Neuron (in vitro differentiated cells): ENCODE measurements at regions not wholly inside any gene's neighbourhood (a gene's known extent, or its start where the extent isn't known, plus 50 kb on each side); places are given as distances from the start of the nearest gene placed in this dataset.

Source experiments
- H2AFZ ChIP-seq: one replicate; pipeline ENCODE4 v1.6.1; 2013; ENCODE audit warnings: low read depth, mild to moderate bottlenecking, inconsistent platforms, low read length, moderate library complexity
- H3K27me3 ChIP-seq: one replicate; pipeline ENCODE4 v1.6.1; 2013; ENCODE audit warnings: low read length; ENCODE audit not compliant: insufficient read depth
- H3K36me3 ChIP-seq: one replicate; pipeline ENCODE4 v1.6.1; 2013; ENCODE audit warnings: low read length; ENCODE audit not compliant: insufficient read depth
- H3K4me1 ChIP-seq: one replicate; pipeline ENCODE4 v1.6.1; 2013; ENCODE audit warnings: low read length; ENCODE audit not compliant: insufficient read depth
- H3K4me3 ChIP-seq: 2 replicates; pipeline ENCODE4 v1.5.1; 2013; ENCODE audit warnings: mild to moderate bottlenecking, low read length, moderate library complexity
- H3K9me3 ChIP-seq: one replicate; pipeline ENCODE4 v1.6.1; 2013; ENCODE audit warnings: low read length

GRCh38 chr12:65643595-65644386 lies 180.5 kb upstream of the HMGA2 start:
- no peaks in the 10 kb centered on the region for H3K36me3 ChIP-seq
- H3K9me3 ChIP-seq = no peaks in the 10 kb centered on the region
- no peaks in the 10 kb centered on the region for H3K4me1 ChIP-seq
- no peak overlapping the region for H3K4me3 ChIP-seq
- no peak overlapping the region for H2AFZ ChIP-seq
- no peaks in the 10 kb centered on the region for H3K27me3 ChIP-seq

- no peaks in the 10 kb centered on the region for H3K36me3 ChIP-seq
- no peak overlapping the region for H2AFZ ChIP-seq
- H3K4me1 ChIP-seq = no peaks in the 10 kb centered on the region
- no peaks in the 10 kb centered on the region for H3K9me3 ChIP-seq
- no peaks in the 10 kb centered on the region for H3K27me3 ChIP-seq
- H3K4me3 ChIP-seq = no peak overlapping the region
Observed at GRCh38 chr12:65646127-65646643, 178.1 kb upstream of the HMGA2 start.

- Histone ChIP-seq H3K4me1 (no peaks in the 10 kb centered on the region), H2AFZ (no peak overlapping the region), H3K9me3 (no peaks in the 10 kb centered on the region), H3K4me3 (no peak overlapping the region), H3K36me3 (no peaks in the 10 kb centered on the region), H3K27me3 (no peaks in the 10 kb centered on the region)
Observed at GRCh38 chr12:65647074-65647473, 177.2 kb upstream of the HMGA2 start.

GRCh38 chr12:65648461-65648860 lies 175.8 kb upstream of the HMGA2 start:
- Histone ChIP-seq H3K4me1 (no peaks in the 10 kb centered on the region), H2AFZ (no peak overlapping the region)

GRCh38 chr12:65649126-65649525 lies 175.2 kb upstream of the HMGA2 start:
- Histone ChIP-seq H3K36me3 (no peaks in the 10 kb centered on the region), H2AFZ (no peak overlapping the region), H3K27me3 (no peaks in the 10 kb centered on the region), H3K4me3 (no peak overlapping the region), H3K4me1 (no peaks in the 10 kb centered on the region), H3K9me3 (no peaks in the 10 kb centered on the region)

More at GRCh38 chr12:65648461-65648860, 175.8 kb upstream of the HMGA2 start:
- Histone ChIP-seq H3K27me3 (no peaks in the 10 kb centered on the region), H3K36me3 (no peaks in the 10 kb centered on the region), H3K4me3 (no peak overlapping the region), H3K9me3 (no peaks in the 10 kb centered on the region)

GRCh38 chr12:65651060-65651459 lies 173.2 kb upstream of the HMGA2 start:
- H3K27me3 ChIP-seq = no peaks in the 10 kb centered on the region
- no peak overlapping the region for H2AFZ ChIP-seq
- H3K4me3 ChIP-seq = no peak overlapping the region
- no peaks in the 10 kb centered on the region for H3K4me1 ChIP-seq
- no peaks in the 10 kb centered on the region for H3K9me3 ChIP-seq
- H3K36me3 ChIP-seq = no peaks in the 10 kb centered on the region

GRCh38 chr12:65653321-65653720 lies 171.0 kb upstream of the HMGA2 start:
- Histone ChIP-seq H2AFZ (no peak overlapping the region), H3K9me3 (no peaks in the 10 kb centered on the region), H3K27me3 (no peaks in the 10 kb centered on the region), H3K36me3 (no peaks in the 10 kb centered on the region), H3K4me1 (peaks cover 9% of the 10 kb centered on the region), H3K4me3 (no peak overlapping the region)

- Histone ChIP-seq H3K4me1 (peaks cover 9% of the 10 kb centered on the region), H3K9me3 (no peaks in the 10 kb centered on the region), H3K36me3 (no peaks in the 10 kb centered on the region), H3K4me3 (no peak overlapping the region), H2AFZ (no peak overlapping the region), H3K27me3 (no peaks in the 10 kb centered on the region)
Observed at GRCh38 chr12:65653946-65654629, 170.2 kb upstream of the HMGA2 start.

- Histone ChIP-seq H3K4me1 (peaks cover 9% of the 10 kb centered on the region), H2AFZ (no peak overlapping the region), H3K36me3 (no peaks in the 10 kb centered on the region), H3K9me3 (no peaks in the 10 kb centered on the region), H3K4me3 (no peak overlapping the region), H3K27me3 (no peaks in the 10 kb centered on the region)
Observed at GRCh38 chr12:65655074-65655493, 169.2 kb upstream of the HMGA2 start.

- no peaks in the 10 kb centered on the region for H3K27me3 ChIP-seq
- H2AFZ ChIP-seq = no peak overlapping the region
- H3K4me1 ChIP-seq = peaks cover 9% of the 10 kb centered on the region
- H3K9me3 ChIP-seq = no peaks in the 10 kb centered on the region
- H3K4me3 ChIP-seq = no peak overlapping the region
- no peaks in the 10 kb centered on the region for H3K36me3 ChIP-seq
Observed at GRCh38 chr12:65656156-65656882, 168.0 kb upstream of the HMGA2 start.

- Histone ChIP-seq H3K4me1 (peaks cover 9% of the 10 kb centered on the region), H3K27me3 (no peaks in the 10 kb centered on the region), H2AFZ (no peak overlapping the region), H3K36me3 (no peaks in the 10 kb centered on the region), H3K4me3 (no peak overlapping the region), H3K9me3 (no peaks in the 10 kb centered on the region)
Observed at GRCh38 chr12:65656891-65657351, 167.4 kb upstream of the HMGA2 start.

- Histone ChIP-seq H3K9me3 (no peaks in the 10 kb centered on the region), H2AFZ (no peak overlapping the region), H3K4me3 (no peak overlapping the region), H3K27me3 (no peaks in the 10 kb centered on the region), H3K4me1 (peaks cover 9% of the 10 kb centered on the region), H3K36me3 (no peaks in the 10 kb centered on the region)
Observed at GRCh38 chr12:65657635-65658034, 166.6 kb upstream of the HMGA2 start.

- Histone ChIP-seq H3K9me3 (no peaks in the 10 kb centered on the region), H3K27me3 (no peaks in the 10 kb centered on the region), H3K4me1 (peaks cover 9% of the 10 kb centered on the region), H3K4me3 (no peak overlapping the region), H2AFZ (no peak overlapping the region), H3K36me3 (no peaks in the 10 kb centered on the region)
Observed at GRCh38 chr12:65658360-65658759, 165.9 kb upstream of the HMGA2 start.
